ENCODE measurements at regions not wholly inside any gene's neighbourhood (a gene's known extent, or its start where the extent isn't known, plus 50 kb on each side); places are given as distances from the start of the nearest gene placed in this dataset.

DNA sequence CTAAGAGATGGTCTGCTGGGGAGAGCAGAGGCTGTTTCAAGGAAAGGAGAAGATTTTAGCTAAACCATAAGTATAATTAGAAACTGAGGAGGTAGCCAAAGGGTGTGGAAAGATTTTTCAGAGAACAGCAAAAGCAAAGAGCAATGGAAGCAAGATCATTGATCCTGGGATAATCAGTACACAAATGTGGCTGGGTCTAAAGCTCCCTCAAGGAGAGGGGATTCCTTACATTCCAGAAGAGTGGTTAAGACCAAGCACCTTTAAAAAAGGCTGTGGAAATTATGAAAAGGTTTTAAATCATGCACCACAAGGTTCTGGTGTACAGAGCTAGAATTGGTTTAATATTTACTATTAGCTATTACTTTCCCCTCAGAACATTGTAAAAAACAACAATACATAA lies 246.0 kb upstream of the UBE2E3 start:
- Histone ChIP-seq H3K36me3 (no peaks in the 10 kb centered on the region), H3K27me3 (ENCODE audit: insufficient read depth, low read depth, severe bottlenecking) (no peaks in the 10 kb centered on the region), H3K4me3 (ENCODE audit: low read depth, low read length) (no peak overlapping the region), H3K9me3 (ENCODE audit: severe bottlenecking) (no peaks in the 10 kb centered on the region), H3K27ac (no peak overlapping the region)
- DNase-seq: no peak
- TF ChIP-seq, protein P1, sequence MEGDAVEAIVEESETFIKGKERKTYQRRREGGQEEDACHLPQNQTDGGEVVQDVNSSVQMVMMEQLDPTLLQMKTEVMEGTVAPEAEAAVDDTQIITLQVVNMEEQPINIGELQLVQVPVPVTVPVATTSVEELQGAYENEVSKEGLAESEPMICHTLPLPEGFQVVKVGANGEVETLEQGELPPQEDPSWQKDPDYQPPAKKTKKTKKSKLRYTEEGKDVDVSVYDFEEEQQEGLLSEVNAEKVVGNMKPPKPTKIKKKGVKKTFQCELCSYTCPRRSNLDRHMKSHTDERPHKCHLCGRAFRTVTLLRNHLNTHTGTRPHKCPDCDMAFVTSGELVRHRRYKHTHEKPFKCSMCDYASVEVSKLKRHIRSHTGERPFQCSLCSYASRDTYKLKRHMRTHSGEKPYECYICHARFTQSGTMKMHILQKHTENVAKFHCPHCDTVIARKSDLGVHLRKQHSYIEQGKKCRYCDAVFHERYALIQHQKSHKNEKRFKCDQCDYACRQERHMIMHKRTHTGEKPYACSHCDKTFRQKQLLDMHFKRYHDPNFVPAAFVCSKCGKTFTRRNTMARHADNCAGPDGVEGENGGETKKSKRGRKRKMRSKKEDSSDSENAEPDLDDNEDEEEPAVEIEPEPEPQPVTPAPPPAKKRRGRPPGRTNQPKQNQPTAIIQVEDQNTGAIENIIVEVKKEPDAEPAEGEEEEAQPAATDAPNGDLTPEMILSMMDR (IDR thresholded peaks at IDR 0.05; ENCODE audit: low read depth, low read length): no peak

DNA sequence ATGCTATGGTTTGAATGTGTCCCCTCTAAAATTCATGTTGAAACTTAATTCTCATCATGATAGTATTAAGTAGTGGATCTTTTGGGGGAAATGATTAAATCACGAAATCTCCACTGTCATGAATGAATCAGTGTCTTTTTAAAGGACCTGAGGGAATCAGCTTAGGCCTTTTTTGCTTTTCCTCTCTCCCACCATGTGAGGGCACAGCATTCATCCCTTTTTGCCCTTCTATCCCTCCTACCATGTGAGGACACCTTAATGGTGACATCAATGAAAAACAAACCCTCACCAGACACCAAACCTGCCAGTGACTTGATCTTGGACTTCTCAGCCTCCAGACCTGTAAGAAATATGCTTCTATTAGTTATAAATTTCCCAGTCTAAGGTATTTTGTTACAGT lies 247.1 kb upstream of the UBE2E3 start:
- Histone ChIP-seq H3K9me3 (ENCODE audit: severe bottlenecking) (no peaks in the 10 kb centered on the region), H3K36me3 (no peaks in the 10 kb centered on the region), H3K27ac (no peak overlapping the region), H3K27me3 (ENCODE audit: insufficient read depth, low read depth, severe bottlenecking) (no peaks in the 10 kb centered on the region), H3K4me3 (ENCODE audit: low read depth, low read length) (no peak overlapping the region)
- DNase-seq: no peak
- TF ChIP-seq, protein P1 (IDR thresholded peaks at IDR 0.05; ENCODE audit: low read depth, low read length): no peak

DNA sequence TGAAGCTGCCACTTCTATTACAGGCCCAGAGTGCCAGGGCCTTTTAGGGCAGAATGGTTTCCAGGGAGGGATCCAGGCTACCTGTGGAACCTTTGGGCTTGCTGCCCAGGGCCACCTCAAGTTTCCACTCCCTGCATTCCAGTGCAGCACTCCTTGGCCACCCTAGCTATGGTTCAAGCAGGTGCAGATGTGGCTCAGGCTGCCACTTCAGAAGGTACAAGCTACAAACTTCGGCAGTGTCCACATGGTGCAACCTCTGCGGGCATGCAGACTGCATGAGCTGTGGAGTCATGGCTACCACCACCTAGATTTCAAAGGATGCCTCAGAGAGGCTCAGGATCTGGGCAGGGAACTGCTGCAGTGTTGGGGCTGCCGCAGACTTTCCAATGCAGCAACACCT lies 248.1 kb upstream of the UBE2E3 start:
- Histone ChIP-seq H3K4me3 (ENCODE audit: low read depth, low read length) (no peak overlapping the region), H3K27ac (no peak overlapping the region), H3K27me3 (ENCODE audit: insufficient read depth, low read depth, severe bottlenecking) (no peaks in the 10 kb centered on the region), H3K9me3 (ENCODE audit: severe bottlenecking) (no peaks in the 10 kb centered on the region), H3K36me3 (no peaks in the 10 kb centered on the region)
- TF ChIP-seq, protein P1 (IDR thresholded peaks at IDR 0.05; ENCODE audit: low read depth, low read length): no peak
- no peak for DNase-seq

DNA sequence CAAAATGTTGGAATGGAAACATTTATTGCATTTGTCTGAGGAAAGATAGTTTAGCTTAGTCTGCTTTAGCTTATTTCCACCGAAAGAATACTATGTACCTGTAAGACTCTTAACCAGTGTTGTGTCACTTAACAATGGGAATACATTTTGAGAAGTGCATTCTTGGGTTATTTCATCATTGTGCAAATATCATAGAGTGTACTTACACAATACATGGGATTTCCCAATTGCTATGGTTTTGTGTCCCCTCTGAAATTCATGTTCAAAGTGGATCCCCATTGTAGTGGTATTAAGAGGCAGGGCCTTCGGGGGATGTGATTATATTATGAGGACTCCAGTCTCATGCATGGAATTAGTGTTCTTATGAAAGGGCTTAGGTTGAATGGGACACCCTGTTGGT lies 249.4 kb upstream of the UBE2E3 start:
- TF ChIP-seq, protein P1 (IDR thresholded peaks at IDR 0.05; ENCODE audit: low read depth, low read length): no peak
- no peak overlapping the region for H3K27ac ChIP-seq
- no peaks in the 10 kb centered on the region for H3K27me3 ChIP-seq (ENCODE audit: insufficient read depth, low read depth, severe bottlenecking)
- no peaks in the 10 kb centered on the region for H3K36me3 ChIP-seq
- H3K4me3 ChIP-seq (ENCODE audit: low read depth, low read length): no peak overlapping the region
- no peak for DNase-seq
- no peaks in the 10 kb centered on the region for H3K9me3 ChIP-seq (ENCODE audit: severe bottlenecking)

DNA sequence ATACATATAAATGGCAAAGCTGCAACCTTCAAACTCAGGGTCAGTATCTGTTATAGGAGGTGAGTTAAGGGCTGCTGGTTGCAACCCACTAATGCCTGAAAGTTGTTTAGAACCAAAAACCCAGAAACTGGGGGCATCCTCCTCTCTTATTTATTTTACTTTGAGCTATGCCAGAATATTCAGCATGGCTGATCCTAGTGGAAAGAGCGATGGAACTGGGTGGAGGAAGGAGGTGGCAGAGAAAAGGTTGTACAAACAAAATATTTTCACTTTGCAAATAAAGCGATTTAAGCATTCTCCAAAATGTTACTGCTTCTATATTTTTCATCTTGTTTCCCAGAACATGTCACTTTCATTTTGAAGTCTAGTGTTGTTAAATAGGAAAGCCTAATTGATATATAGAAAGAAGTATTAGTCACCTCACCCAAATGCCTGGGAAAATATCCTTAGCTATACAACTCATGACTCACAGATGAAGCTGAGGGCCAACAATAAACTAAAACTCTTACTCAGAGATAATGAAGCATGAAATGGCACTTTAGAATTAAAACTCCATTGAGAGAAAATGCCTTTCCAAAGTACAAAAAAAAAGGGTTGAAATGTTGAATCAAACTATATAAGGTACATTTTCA lies 251.4 kb upstream of the UBE2E3 start:
- no peaks in the 10 kb centered on the region for H3K9me3 ChIP-seq (ENCODE audit: severe bottlenecking)
- DNase-seq: no peak
- no peak overlapping the region for H3K27ac ChIP-seq
- H3K27me3 ChIP-seq (ENCODE audit: insufficient read depth, low read depth, severe bottlenecking): no peaks in the 10 kb centered on the region
- no peaks in the 10 kb centered on the region for H3K36me3 ChIP-seq
- no peak overlapping the region for H3K4me3 ChIP-seq (ENCODE audit: low read depth, low read length)
- TF ChIP-seq, protein P1 (IDR thresholded peaks at IDR 0.05; ENCODE audit: low read depth, low read length): no peak

DNA sequence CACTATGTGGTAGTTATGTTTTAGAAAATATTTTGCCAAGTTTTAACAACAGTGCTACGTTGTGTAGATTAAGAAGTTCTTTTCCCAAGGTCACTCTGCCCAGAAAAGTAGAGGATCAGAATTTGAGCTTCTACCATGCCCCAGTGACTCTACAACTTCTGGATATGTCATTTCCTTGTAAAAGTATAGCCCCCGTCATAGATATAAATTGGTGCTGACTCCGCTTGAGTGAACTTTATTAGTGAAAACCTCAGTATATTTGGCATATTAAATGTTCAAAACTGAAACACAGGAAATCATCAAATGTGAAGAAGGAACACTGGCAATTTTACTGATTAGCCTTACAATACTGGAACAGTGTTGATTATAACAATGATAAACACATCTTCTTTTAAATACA lies 256.7 kb upstream of the UBE2E3 start:
- Histone ChIP-seq H3K4me3 (ENCODE audit: low read depth, low read length) (no peak overlapping the region), H3K27ac (no peak overlapping the region), H3K27me3 (ENCODE audit: insufficient read depth, low read depth, severe bottlenecking) (no peaks in the 10 kb centered on the region), H3K36me3 (no peaks in the 10 kb centered on the region), H3K9me3 (ENCODE audit: severe bottlenecking) (no peaks in the 10 kb centered on the region)
- TF ChIP-seq, protein P1 (IDR thresholded peaks at IDR 0.05; ENCODE audit: low read depth, low read length): no peak
- no peak for DNase-seq

All from WERI-Rb-1 (cell line).